ENCODE measurements at regions not wholly inside any gene's neighbourhood (a gene's known extent, or its start where the extent isn't known, plus 50 kb on each side); places are given as distances from the start of the nearest gene placed in this dataset.

- DNase-seq: no peak
These were observed 52.6 kb upstream of the ASB17 start for GRCh38 chr1:75984781-75985180.

GRCh38 chr1:75985827-75986226, 53.6 kb upstream of the ASB17 start:
- DNase-seq: no peak

- no peak for DNase-seq
These were observed 54.3 kb upstream of the ASB17 start for GRCh38 chr1:75986478-75986877.

GRCh38 chr1:75989121-75989520, 56.9 kb upstream of the ASB17 start:
- no peak for DNase-seq

GRCh38 chr1:75990686-75991085, 58.5 kb upstream of the ASB17 start:
- DNase-seq: no peak

- peak; percentile 87 for DNase-seq
These were observed 59.4 kb upstream of the ASB17 start for GRCh38 chr1:75991497-75992114.

GRCh38 chr1:75992312-75992711, 60.1 kb upstream of the ASB17 start:
- DNase-seq: no peak

- no peak for DNase-seq
These were observed 61.5 kb upstream of the ASB17 start for GRCh38 chr1:75993661-75994060.

- DNase-seq: no peak
These were observed 64.0 kb upstream of the ASB17 start for GRCh38 chr1:75996196-75996595.

GRCh38 chr1:75999034-75999433, 66.8 kb upstream of the ASB17 start:
- no peak for DNase-seq

GRCh38 chr1:76003946-76004345, 70.6 kb upstream of the ST6GALNAC3 start:
- DNase-seq: no peak

- DNase-seq: no peak
These were observed 68.8 kb upstream of the ST6GALNAC3 start for GRCh38 chr1:76005765-76006164.

GRCh38 chr1:76006234-76006633, 68.3 kb upstream of the ST6GALNAC3 start:
- no peak for DNase-seq

GRCh38 chr1:76010802-76011201, 63.7 kb upstream of the ST6GALNAC3 start:
- DNase-seq: no peak

- DNase-seq: no peak
These were observed 62.0 kb upstream of the ST6GALNAC3 start for GRCh38 chr1:76012341-76013205.

GRCh38 chr1:76013206-76013581, 61.4 kb upstream of the ST6GALNAC3 start:
- no peak for DNase-seq

GRCh38 chr1:76015478-76016103, 59.0 kb upstream of the ST6GALNAC3 start:
- DNase-seq: no peak

GRCh38 chr1:76018045-76018444, 56.5 kb upstream of the ST6GALNAC3 start:
- DNase-seq: no peak

GRCh38 chr1:76021846-76022245, 52.7 kb upstream of the ST6GALNAC3 start:
- no peak for DNase-seq

- DNase-seq: no peak
These were observed 50.7 kb upstream of the ST6GALNAC3 start for GRCh38 chr1:76023669-76024435.

Data from right forelimb (tissue), 1 donor.